ENCODE measurements at regions not wholly inside any gene's neighbourhood (a gene's known extent, or its start where the extent isn't known, plus 50 kb on each side); places are given as distances from the start of the nearest gene placed in this dataset.
"Not testable (repeated sequence)": the region's sequence is repeated elsewhere in the genome, so short reads cannot be mapped to it uniquely, and the experiment has no call there.

GRCh38 chr20:57091748-57092111, 174.7 kb downstream of the BMP7 start:
- DNase-seq = no peak

DNA sequence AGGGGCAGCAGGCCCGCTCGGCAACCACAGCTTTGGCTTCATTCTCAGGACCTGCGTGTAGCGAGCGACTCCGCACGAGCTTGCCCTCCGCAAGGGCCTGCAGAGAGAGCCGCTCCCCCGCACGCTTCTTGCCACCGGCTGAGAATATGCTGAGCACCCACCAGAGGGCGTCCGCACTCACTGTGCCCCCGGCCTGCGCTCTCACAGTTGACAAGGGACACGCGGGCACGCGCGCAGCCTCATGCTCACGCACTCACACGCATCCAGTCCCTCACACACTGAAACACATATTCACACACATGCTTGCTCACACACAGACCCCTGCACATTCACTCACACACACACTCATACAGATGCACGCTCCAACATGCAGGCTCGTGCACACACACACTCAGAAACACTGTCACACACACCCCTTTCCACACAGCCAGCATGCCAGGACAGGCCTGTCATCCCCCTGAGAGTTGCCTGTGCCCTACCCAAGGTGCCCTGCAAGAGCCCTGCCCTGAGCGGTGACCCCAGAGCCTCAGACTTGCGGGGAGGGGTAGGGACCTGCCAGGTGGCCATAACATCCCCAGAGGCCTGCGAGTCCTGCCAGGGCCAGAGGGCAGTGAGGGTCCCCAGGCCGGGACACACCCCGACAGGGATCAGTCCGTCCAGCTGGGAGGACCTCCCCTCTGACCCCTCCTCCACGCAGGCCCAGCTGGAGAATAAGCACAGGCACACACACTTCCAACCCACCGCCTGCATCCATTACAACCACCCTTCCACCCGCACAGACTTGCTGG, 174.1 kb downstream of the BMP7 start:
- DNase-seq = no peak

GRCh38 chr20:57092900-57093530, 173.4 kb downstream of the BMP7 start:
- DNase-seq = no peak

DNA sequence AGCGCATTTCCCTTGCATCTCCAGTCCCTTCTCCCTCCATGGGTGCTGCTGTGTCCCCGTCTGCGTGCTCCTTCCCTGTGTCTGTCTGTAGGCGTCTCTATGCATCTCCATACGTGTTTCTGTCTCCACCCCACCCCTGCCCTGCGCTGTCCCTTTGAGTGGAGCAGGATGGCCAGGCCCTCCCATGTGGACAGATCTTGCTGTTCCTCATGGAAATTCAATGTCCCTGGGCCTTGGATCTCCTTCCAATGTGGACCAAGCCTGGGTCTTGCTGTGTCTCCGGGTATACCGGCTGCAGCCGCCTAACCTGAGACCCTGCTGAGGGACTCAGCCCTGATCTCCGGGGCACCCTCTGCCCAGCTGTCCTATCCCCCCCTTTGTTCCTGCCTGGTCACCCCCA, 172.7 kb downstream of the BMP7 start:
- no peak for DNase-seq

- DNase-seq = no peak
Measured at GRCh38 chr20:57094252-57094891, 172.1 kb downstream of the BMP7 start.

GRCh38 chr20:57094991-57095390, 171.4 kb downstream of the BMP7 start:
- no peak for DNase-seq

GRCh38 chr20:57095426-57095825, 171.0 kb downstream of the BMP7 start:
- DNase-seq = no peak

DNA sequence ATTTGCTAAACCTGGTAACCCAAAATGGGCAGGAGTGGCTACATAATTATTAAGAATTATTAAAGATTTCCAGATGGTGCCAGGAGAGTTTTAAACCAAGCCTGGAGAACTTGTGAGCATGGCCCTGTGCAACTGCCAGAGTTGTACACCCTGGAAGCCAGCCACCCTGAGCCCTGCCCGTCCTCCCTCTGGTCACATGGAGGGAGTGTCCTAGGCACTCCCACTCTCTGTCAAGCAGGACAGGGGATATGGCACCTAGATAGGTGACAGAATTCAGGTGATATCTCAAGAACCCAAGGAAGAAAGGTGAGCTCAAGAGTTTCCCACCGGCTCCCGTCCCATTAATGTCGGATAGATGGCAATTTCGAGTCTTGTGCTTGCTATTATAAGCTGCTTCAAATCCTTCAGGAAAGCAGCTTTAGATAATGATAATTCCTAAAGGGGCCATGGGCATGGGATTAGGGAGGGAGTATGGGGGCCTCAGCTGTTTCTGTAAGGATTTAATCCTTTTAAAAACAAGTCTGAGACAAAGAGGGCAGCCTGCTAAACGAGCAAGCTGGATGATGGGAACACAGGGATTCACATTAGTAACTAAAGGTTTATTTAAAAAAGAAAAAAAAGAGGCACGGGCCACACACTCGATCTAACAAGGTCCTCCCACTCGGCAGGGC, 169.1 kb downstream of the BMP7 start:
- DNase-seq = no peak

DNA sequence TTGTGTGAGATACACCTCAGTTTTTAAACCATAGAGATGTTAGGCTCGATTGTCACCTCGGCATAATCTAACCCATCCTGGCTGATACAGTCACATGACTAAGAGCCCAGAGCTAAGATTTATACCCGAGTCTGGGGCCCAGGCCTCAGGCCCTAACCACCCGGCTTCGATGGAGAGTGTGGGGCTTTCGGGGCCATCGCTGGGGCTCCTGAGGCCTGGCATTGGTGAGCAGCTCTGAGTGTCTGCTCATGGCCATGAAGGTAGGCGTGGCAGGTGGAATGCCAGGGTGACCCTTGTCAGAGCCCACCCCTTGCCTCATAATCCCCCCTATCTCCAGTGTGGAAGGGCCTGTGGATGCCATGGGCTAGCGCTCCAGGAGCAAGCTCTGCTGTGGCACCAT, 164.3 kb downstream of the BMP7 start:
- DNase-seq = no peak

- no peak for DNase-seq
Measured at GRCh38 chr20:57102566-57102965, 163.9 kb downstream of the BMP7 start.

DNA sequence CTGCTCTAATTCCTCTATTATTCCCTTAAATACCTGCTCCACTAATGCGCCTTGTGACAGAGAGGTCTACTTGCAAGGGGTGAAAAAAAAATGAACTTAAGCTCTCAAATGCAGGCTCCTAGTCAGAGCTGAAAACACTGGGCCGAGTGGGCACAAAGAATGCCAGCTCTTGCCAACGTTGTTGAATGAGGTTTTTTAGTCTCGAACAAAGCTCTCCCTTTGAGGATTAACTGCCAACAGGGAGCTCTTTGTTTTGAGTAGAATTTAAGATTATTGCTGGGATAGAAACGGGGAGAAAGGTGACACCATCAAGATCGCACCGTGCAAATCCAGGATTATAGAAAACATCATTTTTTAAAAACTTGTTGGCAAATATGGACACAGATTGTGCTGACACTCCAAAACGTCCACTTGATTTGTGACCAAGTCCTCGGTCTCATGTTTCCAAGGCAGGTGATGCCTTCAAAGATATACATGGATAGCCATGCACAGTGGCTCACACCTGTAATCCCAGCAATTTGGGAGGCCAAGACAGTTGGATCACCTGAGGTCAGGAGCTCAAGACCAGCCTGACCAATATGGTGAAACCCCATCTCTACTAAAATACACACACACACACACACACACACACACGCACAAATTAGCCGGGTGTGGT, 163.2 kb downstream of the BMP7 start:
- no peak for DNase-seq

DNA sequence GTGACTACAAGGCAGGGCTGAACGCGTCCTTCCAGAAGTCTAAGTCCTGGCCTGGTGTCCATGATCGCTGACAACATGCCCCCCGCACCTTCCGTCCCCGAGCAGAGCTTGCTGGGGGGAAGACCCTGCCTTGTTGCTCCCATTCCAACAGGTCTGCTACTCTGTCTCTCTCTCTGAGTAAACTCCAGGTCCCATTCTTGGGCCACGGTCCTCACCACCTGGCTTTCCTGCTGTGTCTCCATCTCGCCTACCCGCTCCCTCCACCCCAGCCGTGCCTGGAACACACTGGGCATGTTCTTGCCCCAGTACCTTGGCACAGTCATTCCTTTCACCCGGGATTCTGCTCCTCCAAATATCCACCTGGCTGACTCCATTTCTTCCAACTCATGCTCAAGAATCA, 162.3 kb downstream of the BMP7 start:
- no peak for DNase-seq

DNA sequence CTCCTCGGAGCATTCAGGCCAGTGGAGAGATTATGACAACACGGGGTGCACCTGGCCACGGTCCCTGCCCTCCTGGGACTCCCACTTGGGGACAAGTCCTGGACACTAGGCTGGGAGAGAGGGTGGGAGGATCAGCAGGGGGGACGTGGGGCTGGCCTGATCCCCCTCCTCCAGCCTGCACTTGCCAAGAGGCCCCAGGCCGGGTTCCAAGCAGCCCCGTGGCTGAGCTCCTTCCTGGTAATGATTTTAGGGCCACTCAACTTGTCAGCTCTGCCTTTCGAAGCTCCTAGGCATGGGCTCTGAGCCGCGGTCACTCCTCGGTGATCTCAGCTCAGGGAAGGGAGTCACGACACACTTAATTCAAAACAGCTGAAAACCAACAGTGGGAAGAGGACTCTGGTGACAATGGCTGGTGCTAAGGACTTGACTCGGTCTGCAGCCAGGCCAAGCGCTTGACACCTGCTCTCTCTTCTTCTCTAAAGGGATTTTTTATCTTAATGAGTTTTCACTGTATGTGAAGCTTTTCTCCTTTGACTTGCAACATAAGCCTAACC, 161.7 kb downstream of the BMP7 start:
- no peak for DNase-seq

GRCh38 chr20:57106030-57106682, 160.3 kb downstream of the BMP7 start:
- no peak for DNase-seq

GRCh38 chr20:57106692-57107091, 159.7 kb downstream of the BMP7 start:
- DNase-seq = no peak

DNA sequence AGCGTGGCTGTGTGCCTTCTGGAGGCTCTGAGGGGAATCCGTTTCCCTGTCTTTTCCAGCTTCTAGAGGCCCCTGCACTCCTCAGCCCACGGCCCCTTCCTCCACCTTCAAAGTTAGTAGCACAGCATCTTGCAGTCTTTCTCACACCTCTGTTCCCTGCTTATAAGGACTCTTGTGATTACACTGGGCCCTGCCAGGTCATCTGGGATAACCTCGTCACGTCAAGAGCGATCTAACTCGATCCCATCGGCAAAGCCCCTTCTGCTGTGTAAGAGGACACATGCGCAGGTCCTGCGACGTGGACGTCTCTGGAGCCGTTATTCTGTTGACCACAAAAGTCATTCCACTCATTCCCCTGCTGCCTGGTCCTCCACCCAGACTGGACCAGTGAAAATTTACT, 159.2 kb downstream of the BMP7 start:
- no peak for DNase-seq

DNA sequence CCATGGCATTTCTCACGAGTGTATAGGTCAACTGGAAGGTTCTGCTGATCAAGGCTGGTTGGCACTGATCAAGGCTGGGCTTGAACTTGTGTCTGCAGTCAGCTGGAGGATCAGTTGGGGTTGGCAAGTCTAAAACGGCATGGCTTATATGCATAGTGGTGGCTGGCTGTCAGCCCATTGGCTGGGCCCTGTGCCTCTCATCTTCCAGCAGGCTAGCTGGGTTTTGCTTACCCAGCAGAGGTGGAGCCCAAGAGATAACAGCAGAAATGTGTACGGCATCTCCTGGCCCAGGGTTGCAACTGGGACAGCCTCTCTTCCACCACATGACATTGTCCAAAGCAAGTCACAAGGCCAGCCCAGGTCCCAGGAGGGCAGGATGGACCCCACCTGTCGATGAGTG, 158.2 kb downstream of the BMP7 start:
- no peak for DNase-seq

DNA sequence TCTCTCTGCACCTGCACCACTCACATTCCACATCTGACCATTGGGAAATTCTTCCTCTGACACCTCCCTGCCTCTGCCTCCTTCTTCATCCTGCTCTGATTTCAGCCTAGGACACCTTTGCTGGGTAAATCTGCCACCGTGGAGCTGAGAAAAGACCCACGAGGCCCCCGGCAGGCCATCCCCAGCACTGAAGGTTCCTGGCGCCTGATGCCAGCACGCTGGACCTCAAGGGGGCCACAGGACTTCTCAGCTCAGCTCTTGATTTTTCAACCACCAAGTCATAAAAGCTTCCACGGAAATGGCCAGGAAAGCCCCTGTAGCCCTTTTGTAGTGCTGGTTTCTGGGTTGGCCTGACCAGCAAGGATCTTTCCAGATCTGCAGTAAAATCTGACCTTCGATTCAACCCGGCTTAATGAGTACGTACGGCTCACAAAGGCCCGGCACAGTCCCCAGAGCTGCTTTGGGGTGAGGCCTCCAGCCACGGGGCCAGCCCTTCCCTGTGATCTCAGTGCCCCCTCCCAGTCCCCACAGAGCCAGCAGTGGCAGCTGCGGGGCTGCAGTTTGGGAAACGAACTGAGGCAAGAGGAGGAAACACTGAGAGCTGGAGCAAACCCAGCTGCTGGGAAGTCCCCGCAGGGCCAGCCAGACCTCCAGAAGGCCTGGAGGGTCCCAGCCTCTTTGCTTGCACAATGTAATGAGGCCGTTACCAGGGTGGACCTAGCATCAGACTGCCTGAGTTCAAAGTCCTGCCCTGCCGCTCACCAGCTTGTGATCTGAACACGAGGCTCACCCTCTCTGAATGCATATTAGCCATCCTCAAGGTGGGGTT, 157.5 kb downstream of the BMP7 start:
- no peak for DNase-seq

GRCh38 chr20:57109571-57109953, 156.9 kb downstream of the BMP7 start:
- DNase-seq = no peak

- DNase-seq = not testable (repeated sequence)
Measured at GRCh38 chr20:57110121-57111027, 156.1 kb downstream of the BMP7 start.

Data from GF-D8 (cell line).